ENCODE measurements at regions not wholly inside any gene's neighbourhood (a gene's known extent, or its start where the extent isn't known, plus 50 kb on each side); places are given as distances from the start of the nearest gene placed in this dataset.

DNA sequence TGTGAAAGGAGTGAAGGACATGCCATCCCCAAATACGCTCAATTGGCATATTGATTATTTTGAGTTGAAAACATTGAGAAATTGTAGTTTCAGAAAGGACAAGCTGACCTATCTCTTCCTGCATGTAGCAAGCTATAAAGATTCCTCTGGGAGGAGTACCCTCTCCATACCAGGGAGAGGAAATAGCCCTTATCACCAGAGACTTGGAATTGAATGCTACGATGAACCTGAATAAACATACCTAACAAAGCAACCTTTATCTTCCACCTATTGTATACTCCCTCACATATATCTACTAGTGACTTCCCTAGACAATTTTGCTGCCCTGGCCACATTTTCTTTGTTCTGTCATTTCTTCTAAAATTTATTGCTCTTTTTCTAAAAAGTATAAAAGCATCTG, 150.2 kb upstream of the EEPD1 start:
- Histone ChIP-seq H3K27me3 (ENCODE audit: control insufficient read depth in 3 of 3, insufficient read depth in 3 of 3, low read length in 3 of 3) (no peaks in the 10 kb centered on the region), H3K4me1 (ENCODE audit: control insufficient read depth in 3 of 3, insufficient read depth in 3 of 3, low read length in 3 of 3) (no peaks in the 10 kb centered on the region), H3K9me3 (ENCODE audit: control insufficient read depth in 3 of 3, low read length in 3 of 3) (no peaks in the 10 kb centered on the region), H3K4me3 (ENCODE audit: low read length in 3 of 3) (no peak overlapping the region), H3K27ac (ENCODE audit: low read depth, low read length) (no peak overlapping the region), H3K36me3 (ENCODE audit: control insufficient read depth in 3 of 3, insufficient read depth in 3 of 3, low read length in 3 of 3) (no peaks in the 10 kb centered on the region), H3K9ac (ENCODE audit: low read depth in 1 of 3, low read length in 3 of 3) (no peak overlapping the region)

DNA sequence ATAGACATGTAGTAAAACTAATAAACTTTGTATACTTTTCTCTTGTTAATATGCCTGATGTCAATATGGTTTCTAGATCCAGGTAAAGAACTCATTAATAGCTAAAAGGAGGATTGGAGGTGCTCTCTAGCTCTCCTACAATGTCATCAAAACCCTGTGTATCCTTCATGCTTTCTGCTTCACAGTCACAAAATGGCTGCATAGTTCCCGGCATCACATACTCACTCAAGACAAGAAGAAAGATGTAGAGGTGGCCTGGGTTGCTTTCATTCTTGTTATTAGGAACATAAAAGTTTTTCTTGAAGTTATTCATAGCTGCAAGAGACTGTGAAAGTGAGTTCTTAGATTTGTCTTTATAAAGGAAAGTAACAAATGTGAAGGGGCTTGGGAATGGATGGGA, 149.7 kb upstream of the EEPD1 start:
- H3K36me3 ChIP-seq (ENCODE audit: control insufficient read depth in 3 of 3, insufficient read depth in 3 of 3, low read length in 3 of 3), result no peaks in the 10 kb centered on the region
- H3K9me3 ChIP-seq (ENCODE audit: control insufficient read depth in 3 of 3, low read length in 3 of 3), result no peaks in the 10 kb centered on the region
- no peak overlapping the region for H3K9ac ChIP-seq (ENCODE audit: low read depth in 1 of 3, low read length in 3 of 3)
- H3K4me1 ChIP-seq (ENCODE audit: control insufficient read depth in 3 of 3, insufficient read depth in 3 of 3, low read length in 3 of 3), result no peaks in the 10 kb centered on the region
- H3K27ac ChIP-seq (ENCODE audit: low read depth, low read length), result no peak overlapping the region
- no peak overlapping the region for H3K4me3 ChIP-seq (ENCODE audit: low read length in 3 of 3)
- H3K27me3 ChIP-seq (ENCODE audit: control insufficient read depth in 3 of 3, insufficient read depth in 3 of 3, low read length in 3 of 3), result no peaks in the 10 kb centered on the region

DNA sequence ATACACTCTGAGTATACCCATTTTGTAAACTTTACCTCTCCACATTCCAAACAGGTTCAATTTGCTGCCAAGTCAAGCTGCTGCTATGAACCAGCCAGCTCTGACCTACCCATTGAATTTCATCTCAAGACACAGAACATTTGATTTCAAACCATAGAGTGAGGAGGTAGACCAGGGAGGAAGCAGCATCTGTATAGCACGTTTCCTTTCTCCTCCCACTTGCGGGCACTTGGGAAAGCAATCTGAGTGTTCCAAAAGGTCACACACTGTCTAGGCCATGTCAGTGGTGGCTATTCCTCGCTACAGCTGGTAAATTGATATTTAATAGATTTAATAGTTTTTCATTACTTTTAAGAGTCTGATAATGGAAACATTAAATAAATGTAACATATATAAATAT, 147.8 kb upstream of the EEPD1 start:
- no peak overlapping the region for H3K27ac ChIP-seq (ENCODE audit: low read depth, low read length)
- no peak overlapping the region for H3K9ac ChIP-seq (ENCODE audit: low read depth in 1 of 3, low read length in 3 of 3)
- no peaks in the 10 kb centered on the region for H3K4me1 ChIP-seq (ENCODE audit: control insufficient read depth in 3 of 3, insufficient read depth in 3 of 3, low read length in 3 of 3)
- H3K36me3 ChIP-seq (ENCODE audit: control insufficient read depth in 3 of 3, insufficient read depth in 3 of 3, low read length in 3 of 3), result no peaks in the 10 kb centered on the region
- no peaks in the 10 kb centered on the region for H3K9me3 ChIP-seq (ENCODE audit: control insufficient read depth in 3 of 3, low read length in 3 of 3)
- H3K4me3 ChIP-seq (ENCODE audit: low read length in 3 of 3), result no peak overlapping the region
- no peaks in the 10 kb centered on the region for H3K27me3 ChIP-seq (ENCODE audit: control insufficient read depth in 3 of 3, insufficient read depth in 3 of 3, low read length in 3 of 3)

DNA sequence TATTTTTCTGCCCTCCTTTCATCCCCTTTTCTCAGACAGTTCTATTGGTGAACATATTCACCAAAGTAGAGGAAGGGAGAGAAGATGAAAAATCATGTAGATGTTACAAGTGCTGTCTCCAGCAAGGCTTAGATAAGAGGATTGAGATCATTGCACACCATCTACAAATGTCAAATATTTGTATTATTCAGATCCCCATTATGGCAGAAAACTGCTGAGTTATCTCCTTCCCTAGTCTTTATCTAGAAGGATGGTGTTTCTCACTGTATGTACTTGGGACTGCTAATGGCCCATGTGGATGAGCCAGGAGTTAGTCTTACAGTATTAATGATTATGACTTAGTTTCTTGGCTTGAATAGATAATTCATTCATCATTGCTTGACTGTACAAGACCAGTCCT, 147.2 kb upstream of the EEPD1 start:
- Histone ChIP-seq H3K4me3 (ENCODE audit: low read length in 3 of 3) (no peak overlapping the region), H3K36me3 (ENCODE audit: control insufficient read depth in 3 of 3, insufficient read depth in 3 of 3, low read length in 3 of 3) (no peaks in the 10 kb centered on the region), H3K27ac (ENCODE audit: low read depth, low read length) (no peak overlapping the region), H3K4me1 (ENCODE audit: control insufficient read depth in 3 of 3, insufficient read depth in 3 of 3, low read length in 3 of 3) (no peaks in the 10 kb centered on the region), H3K27me3 (ENCODE audit: control insufficient read depth in 3 of 3, insufficient read depth in 3 of 3, low read length in 3 of 3) (no peaks in the 10 kb centered on the region), H3K9me3 (ENCODE audit: control insufficient read depth in 3 of 3, low read length in 3 of 3) (no peaks in the 10 kb centered on the region), H3K9ac (ENCODE audit: low read depth in 1 of 3, low read length in 3 of 3) (no peak overlapping the region)

DNA sequence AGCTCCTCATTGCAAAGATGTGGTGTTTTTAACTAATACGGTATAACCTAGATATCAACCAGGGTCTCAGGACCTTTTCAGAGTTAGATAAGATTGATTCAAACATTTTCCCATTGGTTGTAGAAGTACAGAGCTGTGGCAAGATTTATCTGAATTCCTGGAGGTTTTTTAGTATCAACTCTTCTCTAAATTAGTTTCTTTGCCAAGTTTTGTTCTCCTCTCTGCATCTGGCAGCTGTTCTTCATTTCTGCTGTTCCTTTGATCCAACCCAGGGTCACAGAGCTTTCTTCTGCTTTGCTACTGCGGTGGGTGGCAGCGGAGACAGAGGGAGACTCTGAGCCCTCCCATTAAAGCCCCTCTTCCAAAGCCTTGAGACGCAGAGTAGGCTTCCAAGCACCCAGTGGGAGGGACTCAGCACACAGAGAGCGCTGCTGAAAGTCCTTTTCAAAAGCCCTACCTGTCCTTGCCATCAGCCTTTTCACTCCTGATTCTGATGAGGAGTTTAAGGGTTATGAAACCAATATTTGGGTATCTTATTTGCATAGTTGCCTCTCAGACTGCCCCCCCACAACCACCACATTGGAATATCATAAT, 146.3 kb upstream of the EEPD1 start:
- Histone ChIP-seq H3K36me3 (ENCODE audit: control insufficient read depth in 3 of 3, insufficient read depth in 3 of 3, low read length in 3 of 3) (no peaks in the 10 kb centered on the region), H3K27ac (ENCODE audit: low read depth, low read length) (no peak overlapping the region), H3K9me3 (ENCODE audit: control insufficient read depth in 3 of 3, low read length in 3 of 3) (no peaks in the 10 kb centered on the region), H3K9ac (ENCODE audit: low read depth in 1 of 3, low read length in 3 of 3) (no peak overlapping the region), H3K4me1 (ENCODE audit: control insufficient read depth in 3 of 3, insufficient read depth in 3 of 3, low read length in 3 of 3) (no peaks in the 10 kb centered on the region), H3K27me3 (ENCODE audit: control insufficient read depth in 3 of 3, insufficient read depth in 3 of 3, low read length in 3 of 3) (no peaks in the 10 kb centered on the region), H3K4me3 (ENCODE audit: low read length in 3 of 3) (no peak overlapping the region)

DNA sequence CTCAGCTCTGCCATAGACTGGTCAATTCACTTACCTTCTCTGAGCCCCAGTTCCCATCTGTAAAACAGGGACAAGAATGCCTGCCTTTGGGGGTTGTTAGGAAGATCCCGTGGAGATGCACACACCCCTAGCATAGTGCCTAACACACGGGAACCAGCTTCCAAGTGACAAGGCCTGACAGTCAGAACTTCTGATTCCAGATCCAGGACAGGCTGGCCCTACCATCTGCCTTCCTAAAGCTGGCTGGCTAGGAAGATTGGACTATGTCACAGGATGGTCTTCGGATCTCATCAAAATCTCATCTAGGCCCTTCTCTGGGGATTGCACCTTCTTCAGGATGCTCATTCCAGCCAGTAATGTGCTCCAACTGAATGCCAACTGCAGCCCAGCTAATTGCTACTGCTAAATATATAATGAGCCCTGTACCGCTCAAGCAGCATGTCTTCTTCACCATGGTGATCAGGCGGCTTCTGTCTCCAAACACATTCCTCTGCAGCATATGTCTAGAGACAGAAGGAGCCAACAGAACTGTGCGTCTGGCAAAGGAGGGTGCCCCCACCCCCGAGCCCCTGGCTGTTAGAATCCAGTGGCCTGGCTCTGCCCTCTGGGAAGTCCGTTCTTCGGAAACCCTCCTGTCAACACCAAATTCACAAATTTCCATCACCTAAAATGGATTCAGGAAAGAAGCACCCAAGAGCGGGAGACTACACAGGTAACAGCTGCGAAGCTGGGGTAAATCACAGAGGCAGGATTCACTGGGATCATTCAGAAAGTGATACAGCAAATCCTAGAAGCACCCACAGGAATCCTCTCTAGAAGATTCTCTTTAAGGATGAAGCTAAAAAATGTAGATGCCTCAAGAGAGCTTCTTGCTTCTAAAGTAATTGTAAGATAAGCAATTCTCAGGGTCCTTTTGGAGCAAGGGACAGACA, 142.1 kb upstream of the EEPD1 start:
- H3K36me3 ChIP-seq (ENCODE audit: control insufficient read depth in 3 of 3, insufficient read depth in 3 of 3, low read length in 3 of 3), result no peaks in the 10 kb centered on the region
- H3K27ac ChIP-seq (ENCODE audit: low read depth, low read length), result no peak overlapping the region
- no peak overlapping the region for H3K4me3 ChIP-seq (ENCODE audit: low read length in 3 of 3)
- no peak overlapping the region for H3K9ac ChIP-seq (ENCODE audit: low read depth in 1 of 3, low read length in 3 of 3)
- no peaks in the 10 kb centered on the region for H3K27me3 ChIP-seq (ENCODE audit: control insufficient read depth in 3 of 3, insufficient read depth in 3 of 3, low read length in 3 of 3)
- no peaks in the 10 kb centered on the region for H3K4me1 ChIP-seq (ENCODE audit: control insufficient read depth in 3 of 3, insufficient read depth in 3 of 3, low read length in 3 of 3)
- H3K9me3 ChIP-seq (ENCODE audit: control insufficient read depth in 3 of 3, low read length in 3 of 3), result no peaks in the 10 kb centered on the region

DNA sequence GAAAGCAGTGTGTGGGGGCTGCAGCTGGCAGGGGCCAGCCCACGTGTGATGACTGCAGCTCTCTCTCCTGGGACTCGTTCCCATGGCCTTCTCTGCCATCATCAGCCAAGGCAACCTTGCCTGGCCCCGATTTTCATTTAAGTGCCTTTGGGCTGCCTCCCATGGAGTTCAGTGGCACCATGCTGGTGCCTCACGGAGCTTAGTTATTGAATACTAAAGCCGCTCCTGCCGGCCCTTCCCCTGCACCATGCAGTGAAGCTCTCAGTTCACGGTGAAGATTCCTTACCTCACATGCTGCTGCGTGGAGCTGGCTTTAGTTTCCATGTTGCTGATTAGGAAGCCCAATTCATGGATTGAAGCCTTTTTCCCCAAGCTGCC, 141.5 kb upstream of the EEPD1 start:
- no peaks in the 10 kb centered on the region for H3K9me3 ChIP-seq (ENCODE audit: control insufficient read depth in 3 of 3, low read length in 3 of 3)
- no peak overlapping the region for H3K4me3 ChIP-seq (ENCODE audit: low read length in 3 of 3)
- H3K27ac ChIP-seq (ENCODE audit: low read depth, low read length), result no peak overlapping the region
- H3K27me3 ChIP-seq (ENCODE audit: control insufficient read depth in 3 of 3, insufficient read depth in 3 of 3, low read length in 3 of 3), result no peaks in the 10 kb centered on the region
- H3K4me1 ChIP-seq (ENCODE audit: control insufficient read depth in 3 of 3, insufficient read depth in 3 of 3, low read length in 3 of 3), result no peaks in the 10 kb centered on the region
- H3K9ac ChIP-seq (ENCODE audit: low read depth in 1 of 3, low read length in 3 of 3), result no peak overlapping the region
- no peaks in the 10 kb centered on the region for H3K36me3 ChIP-seq (ENCODE audit: control insufficient read depth in 3 of 3, insufficient read depth in 3 of 3, low read length in 3 of 3)

DNA sequence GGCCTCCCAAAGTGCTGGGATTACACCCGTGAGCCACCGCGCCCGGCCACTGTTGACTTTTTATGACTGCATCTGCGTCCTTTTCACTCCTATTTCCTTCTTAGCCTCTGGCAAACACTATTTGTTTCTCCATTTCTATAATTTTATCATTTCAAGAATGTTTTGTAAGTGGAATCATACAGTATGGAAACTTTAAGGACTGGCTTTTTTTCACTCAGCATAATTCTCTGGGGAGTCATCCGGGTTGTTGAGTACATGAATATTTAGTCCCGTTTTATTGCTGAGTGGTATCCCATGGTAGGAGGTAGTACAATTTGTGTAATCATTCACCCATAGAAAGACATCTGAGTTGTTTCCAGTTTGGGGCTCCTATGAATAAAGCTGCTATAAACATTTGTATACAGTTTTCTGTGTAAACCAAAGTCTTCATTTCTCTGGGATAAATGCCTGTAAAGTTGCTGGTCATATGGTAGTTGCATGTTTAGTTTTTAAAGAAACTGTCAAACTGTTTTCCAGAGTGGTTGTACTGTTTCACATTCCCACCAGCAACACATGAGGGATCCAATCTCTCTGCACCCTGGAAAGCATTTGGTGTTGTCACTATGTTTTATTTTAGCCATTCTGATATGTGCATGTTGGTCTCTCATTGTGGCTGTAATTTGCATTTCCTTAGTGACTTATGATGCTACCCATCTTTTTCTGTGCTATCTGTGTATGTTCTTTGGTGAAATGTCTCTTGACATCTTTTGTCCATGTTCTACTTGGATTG, 139.6 kb upstream of the EEPD1 start:
- Histone ChIP-seq H3K9ac (ENCODE audit: low read depth in 1 of 3, low read length in 3 of 3) (no peak overlapping the region), H3K4me3 (ENCODE audit: low read length in 3 of 3) (no peak overlapping the region), H3K27ac (ENCODE audit: low read depth, low read length) (no peak overlapping the region), H3K4me1 (ENCODE audit: control insufficient read depth in 3 of 3, insufficient read depth in 3 of 3, low read length in 3 of 3) (no peaks in the 10 kb centered on the region), H3K9me3 (ENCODE audit: control insufficient read depth in 3 of 3, low read length in 3 of 3) (no peaks in the 10 kb centered on the region), H3K36me3 (ENCODE audit: control insufficient read depth in 3 of 3, insufficient read depth in 3 of 3, low read length in 3 of 3) (no peaks in the 10 kb centered on the region), H3K27me3 (ENCODE audit: control insufficient read depth in 3 of 3, insufficient read depth in 3 of 3, low read length in 3 of 3) (no peaks in the 10 kb centered on the region)

DNA sequence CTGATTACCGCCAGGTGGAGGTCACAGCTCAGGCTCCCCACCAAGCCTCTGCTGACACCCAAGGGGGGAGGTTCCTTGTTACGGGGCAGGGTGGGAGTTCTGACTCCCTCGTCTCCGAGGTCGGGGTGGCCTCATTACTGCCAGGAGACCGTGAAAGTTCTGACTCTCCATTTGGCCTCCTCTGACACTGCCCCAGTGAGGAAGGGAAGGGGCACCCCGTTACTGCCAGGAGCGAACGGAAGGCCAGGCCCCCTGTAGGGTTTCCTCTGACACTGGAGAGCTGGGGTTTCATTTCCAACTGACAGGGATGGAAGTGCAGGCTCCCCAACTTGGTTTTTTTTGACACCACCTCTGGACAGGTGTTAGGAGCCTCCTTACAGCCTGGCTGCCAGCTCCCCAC, 138.1 kb upstream of the EEPD1 start:
- no peak overlapping the region for H3K9ac ChIP-seq (ENCODE audit: low read depth in 1 of 3, low read length in 3 of 3)
- H3K27me3 ChIP-seq (ENCODE audit: control insufficient read depth in 3 of 3, insufficient read depth in 3 of 3, low read length in 3 of 3), result no peaks in the 10 kb centered on the region
- no peak overlapping the region for H3K27ac ChIP-seq (ENCODE audit: low read depth, low read length)
- no peaks in the 10 kb centered on the region for H3K4me1 ChIP-seq (ENCODE audit: control insufficient read depth in 3 of 3, insufficient read depth in 3 of 3, low read length in 3 of 3)
- no peaks in the 10 kb centered on the region for H3K36me3 ChIP-seq (ENCODE audit: control insufficient read depth in 3 of 3, insufficient read depth in 3 of 3, low read length in 3 of 3)
- no peaks in the 10 kb centered on the region for H3K9me3 ChIP-seq (ENCODE audit: control insufficient read depth in 3 of 3, low read length in 3 of 3)
- no peak overlapping the region for H3K4me3 ChIP-seq (ENCODE audit: low read length in 3 of 3)

DNA sequence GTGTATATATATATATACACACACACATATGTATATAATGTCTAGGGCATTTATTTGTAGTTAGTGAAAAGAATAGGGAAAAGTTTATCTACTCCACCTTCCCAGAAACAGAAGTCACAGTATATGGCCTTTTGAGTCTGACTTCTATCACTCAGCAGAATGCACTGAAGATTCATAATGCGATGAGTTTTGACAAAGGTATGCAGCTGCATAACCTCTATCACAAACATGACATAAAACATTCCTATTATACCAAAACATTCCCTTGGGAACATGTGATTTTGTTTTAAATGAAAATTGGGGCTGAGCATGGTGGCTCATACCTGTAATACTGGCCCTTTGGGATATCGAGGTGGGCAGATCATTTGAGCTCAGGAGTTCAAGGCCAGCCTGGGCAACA, 137.3 kb upstream of the EEPD1 start:
- no peak overlapping the region for H3K27ac ChIP-seq (ENCODE audit: low read depth, low read length)
- no peaks in the 10 kb centered on the region for H3K4me1 ChIP-seq (ENCODE audit: control insufficient read depth in 3 of 3, insufficient read depth in 3 of 3, low read length in 3 of 3)
- no peaks in the 10 kb centered on the region for H3K27me3 ChIP-seq (ENCODE audit: control insufficient read depth in 3 of 3, insufficient read depth in 3 of 3, low read length in 3 of 3)
- no peak overlapping the region for H3K4me3 ChIP-seq (ENCODE audit: low read length in 3 of 3)
- H3K9me3 ChIP-seq (ENCODE audit: control insufficient read depth in 3 of 3, low read length in 3 of 3), result no peaks in the 10 kb centered on the region
- no peaks in the 10 kb centered on the region for H3K36me3 ChIP-seq (ENCODE audit: control insufficient read depth in 3 of 3, insufficient read depth in 3 of 3, low read length in 3 of 3)
- H3K9ac ChIP-seq (ENCODE audit: low read depth in 1 of 3, low read length in 3 of 3), result no peak overlapping the region

All from skeletal muscle tissue (tissue), 3 donors.